A673 (cell line): ENCODE measurements at regions not wholly inside any gene's neighbourhood (a gene's known extent, or its start where the extent isn't known, plus 50 kb on each side); places are given as distances from the start of the nearest gene placed in this dataset.

ENCODE experiments used
- EZH2 ChIP-seq: fragments of 200-600 bp; sonication (generic); IDR thresholded peaks from 2 replicates; pipeline ENCODE4 v1.6.1; 2017; ENCODE audit warnings: borderline replicate concordance, low read depth, mild to moderate bottlenecking, mixed read lengths, antibody characterized with exemption, low read length; ENCODE audit not compliant: poor library complexity, severe bottlenecking
- TF ChIP-seq, protein P1 (sequence below): fragments of 300-800, 200-600 bp; sonication (generic); conservative IDR thresholded peaks from 2 replicates; pipeline ENCODE4 v1.5.1; 2017; ENCODE audit warnings: low read depth, mild to moderate bottlenecking, antibody characterized with exemption, low read length, moderate library complexity, mixed read lengths

GRCh38 chrX:109874548-109874947, 128.4 kb upstream of the TMEM164 start:
- TF ChIP-seq, protein P1, sequence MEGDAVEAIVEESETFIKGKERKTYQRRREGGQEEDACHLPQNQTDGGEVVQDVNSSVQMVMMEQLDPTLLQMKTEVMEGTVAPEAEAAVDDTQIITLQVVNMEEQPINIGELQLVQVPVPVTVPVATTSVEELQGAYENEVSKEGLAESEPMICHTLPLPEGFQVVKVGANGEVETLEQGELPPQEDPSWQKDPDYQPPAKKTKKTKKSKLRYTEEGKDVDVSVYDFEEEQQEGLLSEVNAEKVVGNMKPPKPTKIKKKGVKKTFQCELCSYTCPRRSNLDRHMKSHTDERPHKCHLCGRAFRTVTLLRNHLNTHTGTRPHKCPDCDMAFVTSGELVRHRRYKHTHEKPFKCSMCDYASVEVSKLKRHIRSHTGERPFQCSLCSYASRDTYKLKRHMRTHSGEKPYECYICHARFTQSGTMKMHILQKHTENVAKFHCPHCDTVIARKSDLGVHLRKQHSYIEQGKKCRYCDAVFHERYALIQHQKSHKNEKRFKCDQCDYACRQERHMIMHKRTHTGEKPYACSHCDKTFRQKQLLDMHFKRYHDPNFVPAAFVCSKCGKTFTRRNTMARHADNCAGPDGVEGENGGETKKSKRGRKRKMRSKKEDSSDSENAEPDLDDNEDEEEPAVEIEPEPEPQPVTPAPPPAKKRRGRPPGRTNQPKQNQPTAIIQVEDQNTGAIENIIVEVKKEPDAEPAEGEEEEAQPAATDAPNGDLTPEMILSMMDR, result no peak
- TF ChIP-seq EZH2, result no peak
